ENCODE measurements at regions not wholly inside any gene's neighbourhood (a gene's known extent, or its start where the extent isn't known, plus 50 kb on each side); places are given as distances from the start of the nearest gene placed in this dataset.

GRCh38 chr3:95923496-95924210 is 890.7 kb upstream of the EPHA6 start:
- TF ChIP-seq POLR2AphosphoS5 (IDR thresholded peaks at IDR 0.05) (peak; percentile 33 to 78 (median 70)), POLR2A (IDR thresholded peaks at IDR 0.05) (peak in 1 of 2 donors; percentile 19), CTCF (IDR thresholded peaks at IDR 0.05) (no peak)
